ENCODE measurements at regions not wholly inside any gene's neighbourhood (a gene's known extent, or its start where the extent isn't known, plus 50 kb on each side); places are given as distances from the start of the nearest gene placed in this dataset.

GRCh38 chr18:27461957-27462356 is 276.8 kb upstream of the CHST9 start:
- H3K4me1 ChIP-seq (ENCODE audit: control insufficient read depth, insufficient read depth, low read length): no peaks in the 10 kb centered on the region
- no peak overlapping the region for H2AFZ ChIP-seq (replicated peaks; ENCODE audit: low read length, poor library complexity)
- H3K27me3 ChIP-seq (ENCODE audit: control insufficient read depth, insufficient read depth, low read length): no peaks in the 10 kb centered on the region
- no peak overlapping the region for H3K27ac ChIP-seq (ENCODE audit: insufficient read depth, low read length)
- no peak overlapping the region for H3K4me3 ChIP-seq (ENCODE audit: insufficient read depth, low read depth, low read length)
- no peak overlapping the region for H2AK5ac ChIP-seq (ENCODE audit: low read depth, low read length)
- dilution Hi-C loops (cut with HindIII; ENCODE audit: low sequenced_read_pairs, unreplicated experiment): no loop called here
- WGBS, 2 experiments (ENCODE audit: extremely low coverage in 2 of 2, insufficient read length in 1 of 2): no CpG with 5 or more reads among the region's 1 CpG
- intact Hi-C loops (cut with micrococcal nuclease): no loop called here
- in situ Hi-C loops (cut with MboI; ENCODE audit: low sequenced_read_pairs): no loop called here
- no peaks in the 10 kb centered on the region for H3K36me3 ChIP-seq (ENCODE audit: control insufficient read depth, insufficient read depth, low read length)
- H3K9me1 ChIP-seq (ENCODE audit: insufficient read depth, low read length): no peaks in the 10 kb centered on the region
- no peaks in the 10 kb centered on the region for H3K79me1 ChIP-seq (ENCODE audit: low read depth in 1 of 2, low read length in 2 of 2)
- H3K4ac ChIP-seq (ENCODE audit: low read depth, low read length): no peak overlapping the region
- no peak overlapping the region for H3K18ac ChIP-seq (ENCODE audit: low read depth, low read length)
- H3K4me2 ChIP-seq (ENCODE audit: low read depth, low read length): no peak overlapping the region
- no peak overlapping the region for H3K23ac ChIP-seq (ENCODE audit: low read depth, low read length)
- no peak overlapping the region for H2AK9ac ChIP-seq (replicated peaks; ENCODE audit: low read depth, low read length, poor library complexity)
- no peak overlapping the region for H3K9ac ChIP-seq (ENCODE audit: low read depth, low read length)
- H4K8ac ChIP-seq (ENCODE audit: low read depth in 2 of 2, low read length in 2 of 2): no peak overlapping the region
- no peak overlapping the region for H2BK120ac ChIP-seq (ENCODE audit: low read depth, low read length)
- DNase-seq: no peak
- H3K9me3 ChIP-seq (ENCODE audit: control insufficient read depth, insufficient read depth, low read length): peaks cover 5% of the 10 kb centered on the region
- TF ChIP-seq CHD1 (IDR thresholded peaks at IDR 0.05; ENCODE audit: low read depth, low read length) (no peak), BHLHE40 (IDR thresholded peaks at IDR 0.05; ENCODE audit: low read depth, low read length) (no peak)
- BruUV-seq (replicated peaks): no TSS peak
- H2BK15ac ChIP-seq (ENCODE audit: low read depth, low read length): no peak overlapping the region
- H3K14ac ChIP-seq (replicated peaks; ENCODE audit: low read depth, low read length): no peak overlapping the region
- H2BK20ac ChIP-seq (ENCODE audit: low read depth, low read length): no peak overlapping the region
- ChIA-PET CTCF (interaction anchor here (0.6 kb wide), 1 partner anchor 60 kb away, joined by 3 read pairs; no protein-coding TSS in a partner anchor), POLR2A (ENCODE audit: unreplicated experiment) (no interaction called here)
- H4K91ac ChIP-seq (ENCODE audit: insufficient read depth, low read depth, low read length): no peak overlapping the region
- H2BK5ac ChIP-seq (ENCODE audit: low read depth, low read length, poor library complexity, severe bottlenecking): no peak overlapping the region
- H4K20me1 ChIP-seq (ENCODE audit: insufficient read depth, low read length): no peaks in the 10 kb centered on the region
- no peak for ATAC-seq (ENCODE audit: low read depth)
- H4K5ac ChIP-seq (ENCODE audit: low read depth, low read length): no peak overlapping the region
- no peak overlapping the region for H3K56ac ChIP-seq (ENCODE audit: extremely low read depth, insufficient read depth, low read length)
